ENCODE measurements at regions not wholly inside any gene's neighbourhood (a gene's known extent, or its start where the extent isn't known, plus 50 kb on each side); places are given as distances from the start of the nearest gene placed in this dataset.

DNA sequence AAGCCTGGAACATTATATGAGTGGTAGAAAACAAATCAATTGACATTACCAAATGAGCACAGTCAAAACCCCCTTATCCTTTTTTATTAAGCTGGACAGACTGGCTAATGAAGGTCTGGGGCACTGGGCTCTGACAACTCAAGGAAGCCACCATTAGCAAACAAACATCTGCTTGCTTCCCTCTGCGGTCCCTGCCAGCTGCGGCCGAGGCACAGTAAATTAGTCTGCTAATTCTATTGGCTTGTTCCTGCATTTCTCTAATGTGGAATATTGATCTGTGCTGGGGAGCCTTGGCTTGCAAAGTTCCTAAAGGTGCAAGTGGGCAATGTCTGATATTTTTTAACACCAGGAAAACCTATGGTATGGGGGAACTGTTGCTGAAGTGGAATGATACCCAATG lies 300.3 kb downstream of the MTX2 start:
- no peak overlapping the region for H3K27ac ChIP-seq (ENCODE audit: low read depth in 1 of 2, low read length in 2 of 2)
- TF ChIP-seq, protein P1, sequence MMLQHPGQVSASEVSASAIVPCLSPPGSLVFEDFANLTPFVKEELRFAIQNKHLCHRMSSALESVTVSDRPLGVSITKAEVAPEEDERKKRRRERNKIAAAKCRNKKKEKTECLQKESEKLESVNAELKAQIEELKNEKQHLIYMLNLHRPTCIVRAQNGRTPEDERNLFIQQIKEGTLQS (IDR thresholded peaks at IDR 0.05), result no peak
- TF ChIP-seq, protein P2, sequence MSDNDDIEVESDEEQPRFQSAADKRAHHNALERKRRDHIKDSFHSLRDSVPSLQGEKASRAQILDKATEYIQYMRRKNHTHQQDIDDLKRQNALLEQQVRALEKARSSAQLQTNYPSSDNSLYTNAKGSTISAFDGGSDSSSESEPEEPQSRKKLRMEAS (IDR thresholded peaks at IDR 0.05), result no peak
- TF ChIP-seq YY1 (IDR thresholded peaks at IDR 0.05), result no peak
- no peak for TF ChIP-seq SP1 (IDR thresholded peaks at IDR 0.05)
- TF ChIP-seq HNF4G (IDR thresholded peaks at IDR 0.05), result no peak
- no peak for TF ChIP-seq EGR1 (IDR thresholded peaks at IDR 0.05; ENCODE audit: low read depth in 2 of 2)
- TF ChIP-seq RAD21 (IDR thresholded peaks at IDR 0.05), result no peak
- no peak for TF ChIP-seq JUND (IDR thresholded peaks at IDR 0.05)
- H3K36me3 ChIP-seq (ENCODE audit: control insufficient read depth in 4 of 4, insufficient read depth in 3 of 4, low read depth in 1 of 4, low read length in 3 of 4), result no peaks in the 10 kb centered on the region
- no peaks in the 10 kb centered on the region for H3K4me1 ChIP-seq (ENCODE audit: control insufficient read depth in 4 of 4, insufficient read depth in 4 of 4, low read length in 3 of 4)
- H3K27me3 ChIP-seq (ENCODE audit: control insufficient read depth in 4 of 4, insufficient read depth in 4 of 4, low read length in 3 of 4), result peaks cover 0 to 2% (median 0%) of the 10 kb centered on the region in 4 donors
- no peaks in the 10 kb centered on the region for H3K9me3 ChIP-seq (ENCODE audit: control insufficient read depth in 4 of 4, low read length in 3 of 4)
- H3K9ac ChIP-seq (ENCODE audit: low read depth in 1 of 2, low read length in 2 of 2), result no peak overlapping the region
- 71% methylated on average over 3 of the region's 3 CpGs for WGBS
- H3K4me3 ChIP-seq (ENCODE audit: low read depth in 1 of 3, low read length in 3 of 3), result no peak overlapping the region
- no peak for DNase-seq (ENCODE audit: low spot score)

DNA sequence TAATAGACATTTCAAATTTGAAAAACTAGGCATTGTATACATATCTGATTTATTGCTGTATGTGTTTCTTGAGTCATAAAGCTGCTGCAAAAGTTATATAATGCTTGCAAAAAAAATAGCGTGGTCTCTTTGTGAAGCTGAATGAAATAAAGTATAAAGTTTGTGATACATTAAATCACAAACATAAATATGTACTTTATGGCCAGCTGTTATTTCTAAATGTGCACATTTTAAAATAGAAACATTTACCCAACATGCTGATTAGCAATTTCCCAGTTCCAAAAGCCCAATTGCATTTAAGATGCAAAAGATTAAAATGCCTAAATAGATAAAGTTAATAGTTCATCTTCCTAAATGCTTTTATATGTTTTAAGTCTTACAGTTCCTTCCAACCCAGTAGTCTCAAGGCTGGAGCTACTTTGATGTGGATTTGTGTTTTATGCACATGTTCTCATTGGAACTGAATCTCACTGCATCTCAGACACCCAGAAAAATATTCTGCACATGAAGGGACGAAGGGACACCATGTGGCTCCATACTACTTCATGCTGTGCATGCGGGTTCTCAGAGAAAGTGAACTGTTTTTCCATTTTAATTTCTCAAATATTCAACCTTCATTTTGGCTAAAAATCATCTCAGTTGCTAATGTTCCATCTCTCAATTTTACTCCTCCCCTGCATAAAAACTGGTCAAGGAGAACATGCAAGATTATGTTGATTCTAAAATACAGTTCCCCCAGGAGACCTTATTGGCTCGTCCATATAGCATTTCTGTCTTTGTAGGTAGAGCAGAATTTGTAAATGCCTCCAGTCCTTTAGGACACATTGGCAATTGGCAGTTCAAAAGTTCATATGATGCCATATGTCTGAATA lies 304.6 kb downstream of the MTX2 start:
- 91% methylated on average over 4 of the region's 4 CpGs for WGBS
- no peak for DNase-seq (ENCODE audit: low spot score)
- Histone ChIP-seq H3K9ac (ENCODE audit: low read depth in 1 of 2, low read length in 2 of 2) (no peak overlapping the region), H3K4me1 (ENCODE audit: control insufficient read depth in 4 of 4, insufficient read depth in 4 of 4, low read length in 3 of 4) (no peaks in the 10 kb centered on the region), H3K27ac (ENCODE audit: low read depth in 1 of 2, low read length in 2 of 2) (no peak overlapping the region), H3K27me3 (ENCODE audit: control insufficient read depth in 4 of 4, insufficient read depth in 4 of 4, low read length in 3 of 4) (no peaks in the 10 kb centered on the region), H3K9me3 (ENCODE audit: control insufficient read depth in 4 of 4, low read length in 3 of 4) (no peaks in the 10 kb centered on the region), H3K4me3 (ENCODE audit: low read depth in 1 of 3, low read length in 3 of 3) (no peak overlapping the region), H3K36me3 (ENCODE audit: control insufficient read depth in 4 of 4, insufficient read depth in 3 of 4, low read depth in 1 of 4, low read length in 3 of 4) (no peaks in the 10 kb centered on the region)
- TF ChIP-seq, protein P2 (IDR thresholded peaks at IDR 0.05), result no peak
- TF ChIP-seq RXRA (IDR thresholded peaks at IDR 0.05) (no peak), JUND (IDR thresholded peaks at IDR 0.05) (no peak)
- TF ChIP-seq, protein P3, sequence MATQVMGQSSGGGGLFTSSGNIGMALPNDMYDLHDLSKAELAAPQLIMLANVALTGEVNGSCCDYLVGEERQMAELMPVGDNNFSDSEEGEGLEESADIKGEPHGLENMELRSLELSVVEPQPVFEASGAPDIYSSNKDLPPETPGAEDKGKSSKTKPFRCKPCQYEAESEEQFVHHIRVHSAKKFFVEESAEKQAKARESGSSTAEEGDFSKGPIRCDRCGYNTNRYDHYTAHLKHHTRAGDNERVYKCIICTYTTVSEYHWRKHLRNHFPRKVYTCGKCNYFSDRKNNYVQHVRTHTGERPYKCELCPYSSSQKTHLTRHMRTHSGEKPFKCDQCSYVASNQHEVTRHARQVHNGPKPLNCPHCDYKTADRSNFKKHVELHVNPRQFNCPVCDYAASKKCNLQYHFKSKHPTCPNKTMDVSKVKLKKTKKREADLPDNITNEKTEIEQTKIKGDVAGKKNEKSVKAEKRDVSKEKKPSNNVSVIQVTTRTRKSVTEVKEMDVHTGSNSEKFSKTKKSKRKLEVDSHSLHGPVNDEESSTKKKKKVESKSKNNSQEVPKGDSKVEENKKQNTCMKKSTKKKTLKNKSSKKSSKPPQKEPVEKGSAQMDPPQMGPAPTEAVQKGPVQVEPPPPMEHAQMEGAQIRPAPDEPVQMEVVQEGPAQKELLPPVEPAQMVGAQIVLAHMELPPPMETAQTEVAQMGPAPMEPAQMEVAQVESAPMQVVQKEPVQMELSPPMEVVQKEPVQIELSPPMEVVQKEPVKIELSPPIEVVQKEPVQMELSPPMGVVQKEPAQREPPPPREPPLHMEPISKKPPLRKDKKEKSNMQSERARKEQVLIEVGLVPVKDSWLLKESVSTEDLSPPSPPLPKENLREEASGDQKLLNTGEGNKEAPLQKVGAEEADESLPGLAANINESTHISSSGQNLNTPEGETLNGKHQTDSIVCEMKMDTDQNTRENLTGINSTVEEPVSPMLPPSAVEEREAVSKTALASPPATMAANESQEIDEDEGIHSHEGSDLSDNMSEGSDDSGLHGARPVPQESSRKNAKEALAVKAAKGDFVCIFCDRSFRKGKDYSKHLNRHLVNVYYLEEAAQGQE (IDR thresholded peaks at IDR 0.05), result no peak

DNA sequence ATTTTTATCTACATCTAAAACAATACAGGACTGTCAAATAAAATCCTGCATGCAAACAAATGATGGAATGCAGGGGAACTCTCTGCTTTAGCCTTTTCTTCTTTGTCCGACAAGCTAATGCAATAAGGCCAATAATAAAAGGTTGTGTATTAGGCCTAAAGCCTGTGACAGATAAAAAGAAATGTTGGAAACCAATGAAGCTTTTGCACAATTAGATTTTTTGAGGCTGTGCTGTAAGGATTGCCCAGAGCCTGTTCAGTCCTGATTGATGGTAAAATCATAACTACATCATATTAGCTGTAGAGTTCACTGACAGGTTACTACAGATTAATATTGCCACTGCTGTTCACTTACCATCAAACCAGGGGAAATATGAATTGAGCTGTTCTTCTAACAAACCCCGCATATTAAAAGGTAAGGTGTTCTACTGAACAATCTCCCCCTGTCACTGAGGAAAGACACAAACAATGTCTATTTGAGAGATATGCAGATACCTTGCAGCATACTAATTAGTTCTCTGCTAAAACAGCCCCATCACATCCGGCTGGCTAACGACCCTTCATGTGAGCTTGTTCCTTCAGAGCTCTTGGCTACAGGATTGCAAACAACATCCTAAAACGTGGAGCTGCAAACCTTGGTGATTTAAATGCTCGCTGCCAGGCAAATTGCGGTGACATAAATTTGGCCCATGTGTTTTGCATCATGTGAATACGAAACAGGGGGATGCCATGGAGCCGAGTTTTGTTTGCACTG lies 305.4 kb downstream of the MTX2 start:
- no peaks in the 10 kb centered on the region for H3K36me3 ChIP-seq (ENCODE audit: control insufficient read depth in 4 of 4, insufficient read depth in 3 of 4, low read depth in 1 of 4, low read length in 3 of 4)
- no peak overlapping the region for H3K4me3 ChIP-seq (ENCODE audit: low read depth in 1 of 3, low read length in 3 of 3)
- WGBS, result 86% methylated on average over 9 of the region's 9 CpGs
- TF ChIP-seq YY1 (IDR thresholded peaks at IDR 0.05) (no peak), RAD21 (IDR thresholded peaks at IDR 0.05) (no peak), NR2F2 (IDR thresholded peaks at IDR 0.05) (no peak), GABPA (IDR thresholded peaks at IDR 0.05 in 1 of 2, conservative IDR thresholded peaks at IDR 0.05 in 1 of 2) (no peak), JUND (IDR thresholded peaks at IDR 0.05) (no peak), HNF4A (conservative IDR thresholded peaks at IDR 0.05) (no peak), RXRA (IDR thresholded peaks at IDR 0.05) (no peak), FOXA1 (IDR thresholded peaks at IDR 0.05) (no peak), SP1 (IDR thresholded peaks at IDR 0.05) (no peak)
- TF ChIP-seq, protein P2 (IDR thresholded peaks at IDR 0.05), result no peak
- TF ChIP-seq, protein P4, sequence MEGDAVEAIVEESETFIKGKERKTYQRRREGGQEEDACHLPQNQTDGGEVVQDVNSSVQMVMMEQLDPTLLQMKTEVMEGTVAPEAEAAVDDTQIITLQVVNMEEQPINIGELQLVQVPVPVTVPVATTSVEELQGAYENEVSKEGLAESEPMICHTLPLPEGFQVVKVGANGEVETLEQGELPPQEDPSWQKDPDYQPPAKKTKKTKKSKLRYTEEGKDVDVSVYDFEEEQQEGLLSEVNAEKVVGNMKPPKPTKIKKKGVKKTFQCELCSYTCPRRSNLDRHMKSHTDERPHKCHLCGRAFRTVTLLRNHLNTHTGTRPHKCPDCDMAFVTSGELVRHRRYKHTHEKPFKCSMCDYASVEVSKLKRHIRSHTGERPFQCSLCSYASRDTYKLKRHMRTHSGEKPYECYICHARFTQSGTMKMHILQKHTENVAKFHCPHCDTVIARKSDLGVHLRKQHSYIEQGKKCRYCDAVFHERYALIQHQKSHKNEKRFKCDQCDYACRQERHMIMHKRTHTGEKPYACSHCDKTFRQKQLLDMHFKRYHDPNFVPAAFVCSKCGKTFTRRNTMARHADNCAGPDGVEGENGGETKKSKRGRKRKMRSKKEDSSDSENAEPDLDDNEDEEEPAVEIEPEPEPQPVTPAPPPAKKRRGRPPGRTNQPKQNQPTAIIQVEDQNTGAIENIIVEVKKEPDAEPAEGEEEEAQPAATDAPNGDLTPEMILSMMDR (IDR thresholded peaks at IDR 0.05; ENCODE audit: low read depth, low read length, missing input control), result no peak
- TF ChIP-seq, protein P1 (IDR thresholded peaks at IDR 0.05), result no peak
- TF ChIP-seq, protein P5, sequence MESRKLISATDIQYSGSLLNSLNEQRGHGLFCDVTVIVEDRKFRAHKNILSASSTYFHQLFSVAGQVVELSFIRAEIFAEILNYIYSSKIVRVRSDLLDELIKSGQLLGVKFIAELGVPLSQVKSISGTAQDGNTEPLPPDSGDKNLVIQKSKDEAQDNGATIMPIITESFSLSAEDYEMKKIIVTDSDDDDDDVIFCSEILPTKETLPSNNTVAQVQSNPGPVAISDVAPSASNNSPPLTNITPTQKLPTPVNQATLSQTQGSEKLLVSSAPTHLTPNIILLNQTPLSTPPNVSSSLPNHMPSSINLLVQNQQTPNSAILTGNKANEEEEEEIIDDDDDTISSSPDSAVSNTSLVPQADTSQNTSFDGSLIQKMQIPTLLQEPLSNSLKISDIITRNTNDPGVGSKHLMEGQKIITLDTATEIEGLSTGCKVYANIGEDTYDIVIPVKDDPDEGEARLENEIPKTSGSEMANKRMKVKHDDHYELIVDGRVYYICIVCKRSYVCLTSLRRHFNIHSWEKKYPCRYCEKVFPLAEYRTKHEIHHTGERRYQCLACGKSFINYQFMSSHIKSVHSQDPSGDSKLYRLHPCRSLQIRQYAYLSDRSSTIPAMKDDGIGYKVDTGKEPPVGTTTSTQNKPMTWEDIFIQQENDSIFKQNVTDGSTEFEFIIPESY (IDR thresholded peaks at IDR 0.05), result no peak

More for the DNA sequence above, 305.4 kb downstream of the MTX2 start:
- Histone ChIP-seq H3K9ac (ENCODE audit: low read depth in 1 of 2, low read length in 2 of 2) (no peak overlapping the region), H3K27ac (ENCODE audit: low read depth in 1 of 2, low read length in 2 of 2) (no peak overlapping the region), H3K4me1 (ENCODE audit: control insufficient read depth in 4 of 4, insufficient read depth in 4 of 4, low read length in 3 of 4) (no peaks in the 10 kb centered on the region), H3K27me3 (ENCODE audit: control insufficient read depth in 4 of 4, insufficient read depth in 4 of 4, low read length in 3 of 4) (no peaks in the 10 kb centered on the region), H3K9me3 (ENCODE audit: control insufficient read depth in 4 of 4, low read length in 3 of 4) (no peaks in the 10 kb centered on the region)
- DNase-seq (ENCODE audit: low spot score), result no peak
